IPS-15b (cell line): ENCODE measurements at regions not wholly inside any gene's neighbourhood (a gene's known extent, or its start where the extent isn't known, plus 50 kb on each side); places are given as distances from the start of the nearest gene placed in this dataset.

Experiments used
- H3K27me3 ChIP-seq: one replicate; pipeline ENCODE4 v1.6.1; 2013; ENCODE audit warnings: low read length; ENCODE audit not compliant: control insufficient read depth, insufficient read depth
- H3K36me3 ChIP-seq: one replicate; pipeline ENCODE4 v1.6.1; 2013; ENCODE audit warnings: low read length; ENCODE audit not compliant: control insufficient read depth, insufficient read depth
- H3K4me1 ChIP-seq: one replicate; pipeline ENCODE4 v1.6.1; 2013; ENCODE audit warnings: mild to moderate bottlenecking, low read length; ENCODE audit not compliant: control insufficient read depth, insufficient read depth
- H3K4me3 ChIP-seq: one replicate; pipeline ENCODE4 v1.5.1; 2013; ENCODE audit warnings: low read depth, low read length
- H3K9ac ChIP-seq: one replicate; pipeline ENCODE4 v1.6.1; 2013; ENCODE audit warnings: low read depth, mild to moderate bottlenecking, low read length
- H3K9me3 ChIP-seq: one replicate; pipeline ENCODE4 v1.6.1; 2013; ENCODE audit warnings: mild to moderate bottlenecking, low read length; ENCODE audit not compliant: control insufficient read depth, insufficient read depth

DNA sequence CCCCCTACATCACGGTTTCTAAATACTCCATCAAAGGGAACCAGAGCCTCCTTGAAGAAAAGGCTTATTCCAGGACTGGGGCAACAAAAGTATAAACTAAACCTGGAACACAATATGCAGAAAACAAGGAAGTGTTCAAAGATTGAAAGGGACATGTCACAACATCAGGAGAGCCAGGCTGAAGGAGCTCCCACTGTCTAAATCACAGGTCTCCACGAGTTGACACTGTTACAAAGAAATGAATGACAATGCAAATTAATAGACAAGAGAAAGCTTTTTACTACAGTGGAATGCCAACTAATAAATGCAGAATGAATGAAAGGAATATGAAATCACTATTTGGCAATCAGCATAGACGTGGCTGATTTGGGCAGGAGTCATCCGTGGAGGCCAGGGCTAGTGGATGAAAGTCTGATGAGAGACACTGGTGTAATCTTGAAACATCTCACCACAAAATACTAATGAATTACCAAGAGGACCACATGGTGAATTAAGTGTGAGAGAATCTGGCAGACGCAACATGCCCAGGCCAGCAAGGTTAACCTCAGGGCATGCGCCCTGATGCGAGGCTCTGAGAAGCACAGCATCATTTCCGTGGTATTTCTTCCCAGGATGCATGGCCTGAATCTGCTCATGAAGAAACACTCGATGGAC is 123.8 kb upstream of the TJP1 start:
- no peaks in the 10 kb centered on the region for H3K9me3 ChIP-seq
- H3K4me3 ChIP-seq = no peak overlapping the region
- no peaks in the 10 kb centered on the region for H3K27me3 ChIP-seq
- H3K9ac ChIP-seq = no peak overlapping the region
- no peaks in the 10 kb centered on the region for H3K36me3 ChIP-seq
- H3K4me1 ChIP-seq = no peaks in the 10 kb centered on the region

DNA sequence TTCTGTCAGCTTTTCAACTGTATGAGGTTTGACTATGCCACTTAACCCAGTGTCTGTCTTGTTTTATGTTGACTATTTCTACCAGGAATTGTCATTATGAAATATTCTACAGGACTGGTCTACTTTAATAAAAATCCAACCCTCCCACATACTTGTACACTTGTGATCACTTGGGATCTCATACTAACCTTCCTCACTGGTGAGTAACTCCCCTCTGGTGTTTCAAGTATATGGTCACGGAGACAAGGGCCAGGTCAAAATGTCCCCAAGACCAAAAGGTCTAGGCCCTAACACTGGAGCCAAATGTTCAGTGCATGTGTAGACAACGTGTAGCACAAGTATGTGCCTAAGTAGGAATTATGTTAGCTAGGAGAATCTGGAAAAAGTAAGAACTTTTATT is 122.7 kb upstream of the TJP1 start:
- H3K4me1 ChIP-seq = no peaks in the 10 kb centered on the region
- H3K27me3 ChIP-seq = no peaks in the 10 kb centered on the region
- no peaks in the 10 kb centered on the region for H3K36me3 ChIP-seq
- no peak overlapping the region for H3K9ac ChIP-seq
- H3K4me3 ChIP-seq = no peak overlapping the region
- no peaks in the 10 kb centered on the region for H3K9me3 ChIP-seq

DNA sequence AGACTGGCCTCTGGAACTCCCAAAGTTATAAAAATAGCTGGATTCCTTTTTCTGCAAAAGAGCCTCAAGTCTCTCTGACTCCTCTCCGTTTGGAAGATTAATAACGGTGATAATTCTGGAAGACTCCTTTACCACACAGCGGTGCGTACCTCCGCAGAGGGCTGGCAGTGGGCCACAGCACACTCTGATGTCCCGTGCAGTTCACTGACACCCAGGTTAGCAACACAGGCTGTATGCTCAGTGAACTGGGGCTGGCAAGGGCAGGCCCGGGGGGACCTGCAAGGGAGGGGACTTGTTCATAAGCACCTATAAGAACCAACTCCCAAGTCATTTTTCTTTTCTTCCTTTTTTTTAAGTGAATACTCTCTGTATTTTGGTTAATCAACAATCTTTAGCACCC is 120.3 kb upstream of the TJP1 start:
- H3K9me3 ChIP-seq = no peaks in the 10 kb centered on the region
- no peak overlapping the region for H3K4me3 ChIP-seq
- no peaks in the 10 kb centered on the region for H3K36me3 ChIP-seq
- H3K9ac ChIP-seq = no peak overlapping the region
- H3K27me3 ChIP-seq = no peaks in the 10 kb centered on the region
- H3K4me1 ChIP-seq = no peaks in the 10 kb centered on the region

DNA sequence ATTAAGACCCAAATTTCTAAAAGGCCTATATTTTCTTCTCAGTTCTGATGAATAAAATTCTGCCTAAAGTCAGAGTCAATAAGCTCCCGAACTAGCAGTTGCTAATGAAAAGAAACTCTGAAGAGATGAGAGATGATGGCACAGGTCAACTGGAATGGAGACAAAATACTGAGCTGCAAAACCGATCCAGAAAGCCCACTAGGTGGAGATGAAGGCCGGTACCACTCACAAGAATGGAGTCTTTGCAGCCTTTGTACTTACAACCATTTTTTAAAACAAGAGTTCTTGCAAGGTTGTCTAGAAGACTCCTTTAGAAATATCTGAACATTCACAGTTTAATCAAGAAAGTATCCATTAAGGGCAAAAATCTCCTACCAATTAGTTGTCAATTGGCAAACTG is 119.9 kb upstream of the TJP1 start:
- no peaks in the 10 kb centered on the region for H3K36me3 ChIP-seq
- no peak overlapping the region for H3K4me3 ChIP-seq
- no peaks in the 10 kb centered on the region for H3K27me3 ChIP-seq
- H3K4me1 ChIP-seq = no peaks in the 10 kb centered on the region
- no peaks in the 10 kb centered on the region for H3K9me3 ChIP-seq
- H3K9ac ChIP-seq = no peak overlapping the region

DNA sequence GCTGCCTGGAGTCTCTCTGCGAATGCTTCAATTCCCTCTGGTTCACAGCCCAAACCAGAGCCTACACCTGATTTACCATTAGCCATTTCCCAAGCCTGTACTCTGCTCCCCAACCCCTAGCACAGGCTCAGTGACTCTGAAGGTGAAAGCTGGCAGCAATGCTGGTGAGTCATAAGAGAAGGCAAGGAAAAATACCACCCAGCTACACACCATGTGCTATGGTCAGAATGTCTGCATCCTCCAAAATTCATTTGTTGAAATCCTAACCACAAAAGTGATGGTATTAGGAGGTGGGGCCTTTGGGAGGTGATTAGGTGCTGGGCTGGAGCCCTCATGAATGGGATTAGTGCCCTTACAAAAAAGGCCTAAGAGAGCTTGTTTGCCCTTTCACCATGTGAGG is 117.1 kb upstream of the TJP1 start:
- H3K9ac ChIP-seq = no peak overlapping the region
- H3K4me3 ChIP-seq = no peak overlapping the region
- no peaks in the 10 kb centered on the region for H3K36me3 ChIP-seq
- H3K4me1 ChIP-seq = no peaks in the 10 kb centered on the region
- H3K9me3 ChIP-seq = no peaks in the 10 kb centered on the region
- no peaks in the 10 kb centered on the region for H3K27me3 ChIP-seq

DNA sequence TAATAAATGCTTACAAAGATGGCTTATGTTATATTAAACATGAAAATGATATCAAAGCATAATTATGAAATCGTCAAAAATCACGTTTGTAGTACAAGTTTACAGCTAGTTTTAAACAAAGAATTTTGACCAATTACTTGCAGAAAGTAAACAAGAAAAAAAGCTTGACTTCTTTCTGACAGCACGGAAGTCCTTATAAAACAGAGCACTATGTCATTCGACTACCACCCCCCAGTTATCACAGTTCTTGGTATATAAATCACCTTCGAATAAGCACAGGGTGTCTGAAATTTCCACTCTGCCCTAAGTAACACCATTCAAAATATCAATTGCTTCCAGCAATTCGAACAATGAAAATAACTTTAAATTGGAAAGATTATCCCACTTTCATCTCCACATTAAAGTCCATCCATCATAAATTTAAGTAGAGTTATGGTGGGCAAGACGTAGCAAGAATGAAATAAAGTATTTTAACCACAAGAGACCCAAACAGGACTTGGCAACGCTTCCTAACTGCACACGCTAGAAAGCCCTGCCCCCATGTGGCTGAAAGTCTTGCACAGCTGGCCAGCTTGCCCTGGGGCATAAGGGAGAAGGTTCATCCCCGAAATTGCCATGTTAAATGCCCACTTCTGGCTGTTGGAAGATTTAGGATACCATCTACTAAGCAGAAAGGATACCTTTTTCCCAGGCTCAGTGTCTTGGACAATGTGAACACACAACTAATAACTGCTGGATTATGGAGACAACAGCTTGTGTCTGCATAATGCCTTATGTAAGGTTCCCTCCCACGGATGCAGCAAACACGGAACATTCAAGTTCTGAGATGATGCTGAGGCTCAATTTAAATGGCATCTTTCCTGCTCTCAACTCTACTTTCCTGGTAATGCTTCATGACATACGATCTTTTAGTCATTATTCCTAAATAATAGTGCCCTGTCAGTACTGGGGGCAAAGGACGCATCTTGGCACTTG is 116.4 kb upstream of the TJP1 start:
- Histone ChIP-seq H3K9me3 (no peaks in the 10 kb centered on the region), H3K4me3 (no peak overlapping the region), H3K9ac (no peak overlapping the region), H3K4me1 (no peaks in the 10 kb centered on the region), H3K27me3 (no peaks in the 10 kb centered on the region), H3K36me3 (no peaks in the 10 kb centered on the region)

DNA sequence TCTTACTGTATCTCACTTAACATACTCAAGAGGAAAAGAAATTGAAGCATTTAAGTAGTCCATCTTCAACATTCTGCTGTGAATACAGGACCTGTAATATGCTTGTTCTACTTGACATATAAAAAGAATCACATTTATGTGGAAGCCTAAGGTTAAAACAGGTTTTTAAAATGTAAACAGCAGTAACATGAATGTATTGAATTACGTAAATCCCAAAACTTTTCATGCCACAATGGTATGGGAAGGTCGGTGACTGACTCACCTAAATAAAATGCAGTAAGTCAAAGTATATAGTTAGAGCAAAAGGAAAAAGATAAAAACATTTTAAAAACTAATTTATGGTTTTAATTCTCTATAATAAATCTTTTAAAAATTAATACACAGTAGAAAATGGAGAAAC is 115.7 kb upstream of the TJP1 start:
- no peak overlapping the region for H3K4me3 ChIP-seq
- H3K9ac ChIP-seq = no peak overlapping the region
- no peaks in the 10 kb centered on the region for H3K4me1 ChIP-seq
- no peaks in the 10 kb centered on the region for H3K27me3 ChIP-seq
- no peaks in the 10 kb centered on the region for H3K9me3 ChIP-seq
- H3K36me3 ChIP-seq = no peaks in the 10 kb centered on the region

DNA sequence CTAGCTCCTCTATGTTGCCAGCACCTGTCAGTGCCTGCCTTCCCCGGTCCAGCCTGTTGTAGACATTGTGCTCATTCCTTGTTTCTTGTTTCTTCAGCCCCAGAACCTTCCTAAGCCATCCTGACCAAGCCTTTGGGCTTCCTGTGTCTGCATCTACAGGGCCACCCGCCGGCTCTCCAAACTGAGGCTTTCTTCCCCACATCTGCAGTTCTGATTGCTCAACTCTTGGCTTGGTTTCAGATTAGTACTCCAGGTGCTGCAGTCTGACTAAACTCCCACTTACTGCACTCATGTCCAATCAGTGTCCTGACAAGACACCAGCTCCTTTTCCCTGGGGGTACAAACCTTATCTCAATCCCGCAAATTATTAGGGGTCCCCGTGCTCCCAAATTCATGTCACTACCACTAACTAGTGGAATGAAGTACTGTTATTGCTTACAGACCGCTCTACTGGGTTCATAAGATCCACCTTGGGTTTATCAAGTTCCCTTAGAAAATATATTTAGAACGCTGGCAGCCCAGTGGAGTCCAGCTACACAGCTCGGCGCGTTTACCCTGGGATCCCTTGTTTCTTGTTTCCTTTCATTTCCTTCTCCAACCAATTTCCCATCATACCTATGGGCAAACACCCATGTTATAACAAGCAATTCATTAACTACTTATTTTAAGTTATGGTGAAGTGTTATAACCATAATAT is 114.2 kb upstream of the TJP1 start:
- Histone ChIP-seq H3K9ac (no peak overlapping the region), H3K4me3 (no peak overlapping the region), H3K4me1 (no peaks in the 10 kb centered on the region), H3K36me3 (no peaks in the 10 kb centered on the region), H3K9me3 (no peaks in the 10 kb centered on the region), H3K27me3 (no peaks in the 10 kb centered on the region)

DNA sequence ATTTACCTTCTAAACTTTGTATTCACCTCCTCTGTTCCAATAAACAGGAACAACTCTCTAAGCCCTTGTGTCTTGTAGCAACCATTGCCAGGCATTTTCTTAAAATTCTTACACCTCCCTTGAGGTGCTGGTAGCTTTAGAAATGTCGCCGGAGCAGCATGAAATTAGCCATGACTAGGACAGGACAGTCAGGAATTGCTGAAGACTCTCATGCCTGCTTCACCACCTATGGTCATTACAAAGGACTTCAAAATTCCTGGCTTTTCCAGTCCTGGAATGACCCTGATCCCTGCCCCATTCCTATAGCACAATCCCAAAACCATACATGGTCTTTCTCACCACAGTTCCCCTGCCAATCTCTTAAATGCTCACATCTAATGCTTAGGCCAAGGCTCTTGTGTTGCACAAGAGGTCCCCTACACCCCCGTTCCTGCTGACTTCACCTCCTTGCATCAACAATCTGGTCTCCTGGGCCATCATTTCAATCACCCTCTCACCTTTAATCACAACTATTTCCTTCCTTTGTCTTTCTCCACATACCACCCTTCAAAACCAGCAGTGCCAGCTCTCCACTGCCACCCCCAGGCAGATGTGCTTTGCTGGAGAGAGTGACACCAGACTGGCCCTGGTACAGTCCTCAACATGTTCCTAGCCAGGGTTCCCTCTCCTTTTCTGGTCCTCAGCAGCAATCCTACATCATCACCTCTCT is 113.2 kb upstream of the TJP1 start:
- no peaks in the 10 kb centered on the region for H3K27me3 ChIP-seq
- H3K4me3 ChIP-seq = no peak overlapping the region
- no peaks in the 10 kb centered on the region for H3K36me3 ChIP-seq
- no peaks in the 10 kb centered on the region for H3K4me1 ChIP-seq
- H3K9me3 ChIP-seq = no peaks in the 10 kb centered on the region
- H3K9ac ChIP-seq = no peak overlapping the region

DNA sequence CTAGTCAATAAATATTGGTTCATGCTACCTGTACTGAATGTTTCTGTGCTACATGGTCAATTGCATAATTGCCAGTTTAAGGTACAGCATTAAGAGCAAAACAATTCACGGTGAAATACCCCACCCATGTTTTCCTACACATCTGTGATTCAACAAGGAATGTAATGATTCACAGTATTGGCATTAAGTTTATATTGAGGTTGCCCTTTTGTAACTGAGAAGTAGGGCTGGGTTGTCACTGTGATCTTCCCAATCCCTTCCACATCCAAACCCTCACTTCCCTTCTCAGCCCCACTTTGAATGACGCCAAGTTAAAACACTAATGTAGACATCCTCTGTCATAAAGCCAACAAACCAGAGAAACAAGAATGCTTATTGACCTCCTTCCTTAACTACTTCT is 112.0 kb upstream of the TJP1 start:
- no peaks in the 10 kb centered on the region for H3K4me1 ChIP-seq
- no peaks in the 10 kb centered on the region for H3K36me3 ChIP-seq
- no peaks in the 10 kb centered on the region for H3K9me3 ChIP-seq
- no peak overlapping the region for H3K4me3 ChIP-seq
- no peaks in the 10 kb centered on the region for H3K27me3 ChIP-seq
- no peak overlapping the region for H3K9ac ChIP-seq

DNA sequence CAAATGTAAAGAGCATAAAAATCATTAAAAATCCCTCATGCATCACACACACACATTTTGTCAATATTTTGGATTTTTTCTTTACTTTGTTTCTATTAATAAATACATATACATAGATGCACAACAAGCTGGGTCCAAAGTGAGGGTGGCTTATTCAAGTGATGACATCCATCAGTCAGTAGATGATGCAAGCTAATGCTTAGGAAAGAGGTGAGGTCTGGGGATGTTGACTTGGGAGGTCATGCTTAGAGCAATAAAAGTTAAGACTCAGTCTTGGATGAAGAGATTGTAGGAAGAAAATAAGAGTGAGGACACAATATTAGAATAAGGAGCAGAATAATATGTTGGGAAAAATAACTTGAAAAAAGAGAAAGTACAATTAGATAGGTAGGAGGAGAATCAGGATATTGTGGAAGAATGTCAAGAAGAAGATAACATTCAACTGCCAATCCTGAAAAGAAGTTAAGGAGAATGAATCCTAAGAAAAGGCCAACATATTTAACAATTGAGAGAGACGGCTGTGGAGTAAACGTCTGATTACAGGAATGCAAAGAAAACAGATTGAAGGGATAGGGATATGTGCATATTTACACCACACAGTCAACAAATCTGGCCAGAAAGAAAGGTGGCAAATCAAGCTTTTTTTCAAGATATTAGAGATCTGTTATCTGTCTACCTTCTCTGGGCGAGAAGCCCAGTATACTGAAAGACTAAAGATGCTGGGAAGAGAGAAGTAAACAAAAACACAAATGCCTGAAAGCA is 111.0 kb upstream of the TJP1 start:
- Histone ChIP-seq H3K4me3 (no peak overlapping the region), H3K36me3 (no peaks in the 10 kb centered on the region), H3K4me1 (no peaks in the 10 kb centered on the region), H3K27me3 (no peaks in the 10 kb centered on the region), H3K9me3 (no peaks in the 10 kb centered on the region), H3K9ac (no peak overlapping the region)
